SW480 (cell line): ENCODE measurements at regions not wholly inside any gene's neighbourhood (a gene's known extent, or its start where the extent isn't known, plus 50 kb on each side); places are given as distances from the start of the nearest gene placed in this dataset.
"Not testable (repeated sequence)": the region's sequence is repeated elsewhere in the genome, so short reads cannot be mapped to it uniquely, and the experiment has no call there.

Experiments
- DNase-seq: peaks from one replicate; pipeline ENCODE4 v3.0.0-alpha.2; 2016; ENCODE audit warnings: low spot score

- no peak for DNase-seq
These were observed 216.9 kb upstream of the PLPPR1 start for GRCh38 chr9:100811643-100812042.

- DNase-seq = no peak
These were observed 214.7 kb upstream of the PLPPR1 start for GRCh38 chr9:100813871-100814270.

GRCh38 chr9:100819980-100820379, 208.5 kb upstream of the PLPPR1 start:
- no peak for DNase-seq

GRCh38 chr9:100833035-100833434, 195.5 kb upstream of the PLPPR1 start:
- not testable (repeated sequence) for DNase-seq

- no peak for DNase-seq
These were observed 189.7 kb upstream of the PLPPR1 start for GRCh38 chr9:100838857-100839256.

GRCh38 chr9:100848726-100849125, 179.8 kb upstream of the PLPPR1 start:
- DNase-seq = no peak

- no peak for DNase-seq
These were observed 176.4 kb upstream of the PLPPR1 start for GRCh38 chr9:100852088-100852487.

- no peak for DNase-seq
These were observed 172.3 kb upstream of the PLPPR1 start for GRCh38 chr9:100856238-100856637.

- no peak for DNase-seq
These were observed 163.4 kb upstream of the PLPPR1 start for GRCh38 chr9:100865111-100865510.

- DNase-seq = no peak
These were observed 162.9 kb upstream of the PLPPR1 start for GRCh38 chr9:100865648-100866047.

GRCh38 chr9:100869326-100869725, 159.2 kb upstream of the PLPPR1 start:
- no peak for DNase-seq

- no peak for DNase-seq
These were observed 148.6 kb upstream of the PLPPR1 start for GRCh38 chr9:100879884-100880283.

- no peak for DNase-seq
These were observed 148.2 kb upstream of the PLPPR1 start for GRCh38 chr9:100880284-100880683.

- no peak for DNase-seq
These were observed 144.0 kb upstream of the PLPPR1 start for GRCh38 chr9:100884518-100884917.

- no peak for DNase-seq
These were observed 138.2 kb upstream of the PLPPR1 start for GRCh38 chr9:100890321-100890720.

GRCh38 chr9:100911273-100911672, 117.3 kb upstream of the PLPPR1 start:
- no peak for DNase-seq

GRCh38 chr9:100913257-100913656, 115.3 kb upstream of the PLPPR1 start:
- no peak for DNase-seq

GRCh38 chr9:100914266-100914665, 114.3 kb upstream of the PLPPR1 start:
- no peak for DNase-seq

- no peak for DNase-seq
These were observed 109.0 kb upstream of the PLPPR1 start for GRCh38 chr9:100919506-100919905.

GRCh38 chr9:100926366-100926765, 102.2 kb upstream of the PLPPR1 start:
- DNase-seq = no peak

- no peak for DNase-seq
These were observed 100.8 kb upstream of the PLPPR1 start for GRCh38 chr9:100927763-100928162.

GRCh38 chr9:100933656-100934055, 94.9 kb upstream of the PLPPR1 start:
- DNase-seq = no peak

- no peak for DNase-seq
These were observed 91.1 kb upstream of the PLPPR1 start for GRCh38 chr9:100937382-100937781.

- no peak for DNase-seq
These were observed 90.0 kb upstream of the PLPPR1 start for GRCh38 chr9:100938507-100938906.

- no peak for DNase-seq
These were observed 88.9 kb upstream of the PLPPR1 start for GRCh38 chr9:100939636-100940035.
